NCI-H1436 (cell line): ENCODE measurements at regions not wholly inside any gene's neighbourhood (a gene's known extent, or its start where the extent isn't known, plus 50 kb on each side); places are given as distances from the start of the nearest gene placed in this dataset.

Experiments
- DNase-seq: peaks from one replicate; lab custom pipeline; 2025; lab: John Stamatoyannopoulos, UW

DNA sequence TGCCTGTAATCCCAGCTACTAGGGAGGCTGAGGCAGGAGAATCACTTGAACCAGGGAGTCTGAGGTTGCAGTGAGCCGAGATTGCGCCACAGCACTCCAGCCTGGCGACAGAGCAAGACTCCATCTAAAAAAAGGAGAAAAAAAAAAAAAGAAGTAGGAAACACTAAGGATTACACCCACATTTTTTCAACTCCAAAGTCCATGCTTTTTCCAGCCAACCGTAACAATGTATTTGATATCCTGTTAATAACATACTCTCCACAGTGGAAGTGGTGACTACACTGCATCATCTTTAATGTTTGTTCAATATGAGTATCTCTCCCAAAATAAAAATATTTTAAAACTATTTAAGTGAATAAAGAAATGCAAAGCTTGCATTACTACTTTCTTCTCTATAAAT, 481.6 kb upstream of the ACVR2A start:
- no peak for DNase-seq

DNA sequence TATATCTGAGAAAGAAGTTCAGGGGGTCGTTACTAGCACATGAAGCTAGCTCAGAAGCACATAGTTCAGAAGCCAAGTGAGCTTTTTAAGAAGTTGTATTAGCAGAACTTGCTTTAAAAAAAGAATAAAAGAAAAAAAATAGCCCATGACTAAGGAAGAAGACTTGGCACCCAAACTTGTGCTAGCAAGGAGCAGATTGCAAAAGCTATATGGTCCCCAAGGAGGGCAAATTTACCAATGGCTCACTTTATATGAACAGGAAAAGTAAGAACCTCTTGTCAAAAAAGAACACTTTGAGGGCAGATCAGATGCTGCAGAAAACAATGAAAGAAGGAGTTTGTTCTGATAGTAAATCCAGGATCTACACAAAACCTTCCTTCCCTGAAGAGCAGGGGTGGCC, 486.5 kb upstream of the ACVR2A start:
- DNase-seq = no peak

DNA sequence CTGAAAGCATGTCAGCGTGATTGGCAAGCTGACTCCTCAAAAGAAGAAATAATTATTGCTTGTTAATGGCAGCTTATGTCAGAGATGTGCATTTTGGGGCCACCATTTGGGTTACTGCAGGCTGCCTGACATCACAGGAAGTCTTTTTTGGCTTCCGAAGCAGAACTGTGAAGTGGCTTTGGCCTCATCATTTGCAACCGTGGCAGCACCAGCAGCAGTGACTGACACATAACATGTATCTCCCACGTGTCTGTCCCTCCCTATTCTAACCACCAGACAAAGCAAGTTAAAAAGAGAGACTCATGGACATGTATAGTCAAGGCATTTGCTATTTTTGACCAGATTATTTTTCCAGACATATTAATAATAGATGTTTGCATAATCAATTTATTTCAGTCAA, 488.7 kb upstream of the ACVR2A start:
- DNase-seq = no peak

DNA sequence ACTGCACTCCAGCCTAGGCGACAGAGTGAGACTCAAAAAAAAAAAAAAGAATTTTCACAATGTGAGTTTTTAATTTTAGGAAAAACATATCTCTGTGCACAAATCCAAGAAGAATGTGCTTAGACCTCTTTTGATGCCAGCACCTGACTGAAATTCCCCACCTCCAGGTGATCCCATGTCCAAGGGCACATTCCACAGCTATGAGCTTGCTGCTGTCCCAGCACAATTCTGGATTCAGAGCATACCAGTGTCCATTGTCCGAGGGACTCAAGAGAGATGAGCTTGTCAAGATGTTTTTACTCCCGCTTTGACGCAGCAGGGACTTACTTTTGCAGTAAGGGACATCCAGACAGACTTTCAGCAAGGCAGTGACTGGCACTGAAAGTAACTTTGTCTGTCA, 489.1 kb upstream of the ACVR2A start:
- no peak for DNase-seq

DNA sequence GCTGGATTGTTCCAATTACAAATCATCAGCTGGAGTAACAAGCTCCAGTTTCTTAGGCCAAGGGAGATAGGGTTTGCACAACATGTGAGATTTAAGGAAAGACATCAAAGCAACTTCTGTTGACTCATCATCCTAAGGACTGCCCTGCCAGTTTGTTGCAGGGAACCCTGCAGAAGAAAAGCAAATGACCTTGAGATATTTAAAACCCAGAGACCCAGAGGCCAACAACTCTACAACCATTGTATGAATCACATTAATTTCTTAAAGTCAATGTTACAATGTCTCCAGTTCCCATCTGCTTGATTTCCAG, 491.8 kb upstream of the ACVR2A start:
- DNase-seq = no peak

DNA sequence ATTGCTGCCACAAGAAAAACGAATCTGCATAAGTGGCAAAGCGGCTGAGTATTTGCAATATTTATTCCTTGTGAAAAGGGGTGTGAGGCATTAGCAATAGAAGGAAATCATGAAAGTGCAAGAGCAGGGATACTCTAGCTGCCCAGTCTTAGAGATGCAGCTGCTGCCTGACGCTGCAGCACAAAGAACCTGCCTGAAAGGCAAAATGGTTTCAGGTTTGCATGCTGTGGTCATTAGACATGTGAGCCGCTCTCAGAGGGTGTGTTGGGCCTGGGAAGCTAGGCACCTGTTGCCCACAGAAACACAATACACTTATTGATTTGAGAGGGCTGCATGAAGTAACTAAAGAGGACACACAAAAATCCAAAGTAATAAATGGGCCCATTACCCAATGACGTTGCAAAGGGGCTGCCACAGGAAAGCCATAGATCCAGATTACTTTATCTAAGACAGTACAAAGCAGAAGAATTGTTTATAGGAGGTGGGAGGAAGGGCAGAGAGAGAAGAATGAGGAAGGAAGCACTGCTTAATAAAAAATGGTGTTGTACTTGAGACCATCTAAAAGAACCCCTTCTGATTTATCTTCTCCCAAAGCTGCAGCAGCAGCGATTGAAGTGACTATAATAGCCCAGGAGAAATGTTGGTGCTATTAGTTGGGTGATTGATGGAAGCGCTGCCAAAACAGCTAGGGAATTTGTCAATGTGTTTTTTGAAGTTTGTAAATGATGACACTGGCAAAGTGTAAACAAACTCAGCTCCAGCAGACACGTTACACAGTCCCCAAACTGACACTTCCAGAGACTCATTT, 492.4 kb upstream of the ACVR2A start:
- peak; percentile 30 for DNase-seq

DNA sequence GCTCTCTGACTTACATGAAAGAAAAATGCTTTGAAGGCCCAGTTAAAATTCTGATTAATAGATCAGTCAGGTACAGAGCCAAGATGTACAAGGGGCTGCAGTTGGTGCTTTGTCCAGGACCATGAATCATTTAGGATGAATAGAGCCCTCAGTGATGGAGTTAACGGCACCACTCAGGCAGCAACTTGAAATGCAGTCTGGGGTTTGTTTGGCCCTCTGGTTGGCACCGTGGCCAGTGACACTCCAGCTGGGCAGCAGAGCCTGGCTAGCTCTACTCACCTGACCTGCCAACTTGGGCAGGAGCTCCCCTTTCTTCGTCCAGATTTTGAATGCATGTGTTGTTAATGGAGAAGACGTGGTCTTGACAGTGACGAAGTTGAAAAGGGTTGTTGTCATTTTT, 493.0 kb upstream of the ACVR2A start:
- no peak for DNase-seq

DNA sequence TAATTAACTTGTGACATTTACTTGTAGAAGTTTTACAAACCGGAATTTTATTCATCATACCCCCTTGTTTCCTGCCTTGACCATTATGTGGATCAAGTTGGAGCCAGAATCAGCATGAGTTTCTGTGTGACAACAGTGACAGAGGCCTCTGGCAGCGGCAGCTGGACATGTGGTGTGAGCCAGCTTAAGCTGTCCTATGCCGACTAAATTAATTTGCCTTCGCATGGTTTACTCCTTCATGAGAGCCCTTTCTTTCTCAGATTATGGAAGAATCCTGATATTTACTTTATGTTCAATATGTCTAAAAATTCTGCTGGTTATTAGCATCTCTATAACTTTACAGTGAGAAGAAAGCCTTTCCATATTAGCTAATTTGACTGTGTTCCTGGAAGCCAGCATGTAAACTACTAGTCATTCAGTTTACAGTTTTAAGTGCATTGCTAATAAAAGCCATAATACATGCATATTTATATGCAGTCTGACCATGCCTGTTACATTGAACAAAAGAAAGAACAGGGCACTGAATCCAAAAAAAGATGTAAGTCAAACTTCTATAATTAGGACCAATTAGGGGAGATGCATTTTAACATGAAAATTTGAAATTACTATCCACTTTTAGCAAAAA, 495.8 kb upstream of the ACVR2A start:
- no peak for DNase-seq

DNA sequence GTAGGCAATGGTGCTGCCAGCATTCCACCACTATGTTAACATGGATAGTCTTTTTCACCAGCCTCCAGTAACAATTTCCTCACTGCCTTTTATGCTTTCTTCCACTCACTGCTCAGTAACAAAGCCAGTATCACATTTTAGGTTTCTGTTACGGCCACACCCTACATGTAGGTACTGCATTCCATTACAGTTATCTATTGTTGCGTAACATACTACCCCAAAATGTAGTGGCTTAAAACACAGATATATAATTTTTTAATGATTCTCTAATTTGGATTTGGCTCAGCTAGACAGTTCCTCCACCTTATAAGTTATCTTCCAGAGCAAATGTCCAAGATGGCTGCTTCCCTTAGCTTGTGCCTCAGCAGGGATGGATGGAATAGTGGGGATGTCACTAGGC, 498.7 kb upstream of the ACVR2A start:
- DNase-seq = no peak

DNA sequence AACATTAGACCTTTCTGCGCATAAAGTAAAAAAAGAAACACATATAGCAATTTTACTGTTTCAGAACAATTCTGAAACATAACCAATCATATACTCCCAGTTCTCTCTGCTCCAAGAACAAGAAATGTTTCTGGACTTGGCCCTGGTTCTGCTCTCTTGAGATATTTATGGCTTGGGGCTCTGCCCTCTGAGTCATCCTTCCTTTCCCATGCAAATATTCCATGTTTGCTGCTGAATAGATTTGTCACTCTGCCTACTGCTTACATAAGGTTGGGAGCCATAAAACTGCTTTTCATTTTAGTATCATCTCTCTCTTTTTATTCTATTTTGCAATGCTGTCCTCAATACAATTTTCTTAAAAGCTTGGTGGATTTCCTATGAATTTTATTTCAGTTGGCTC, 499.6 kb upstream of the ACVR2A start:
- no peak for DNase-seq

DNA sequence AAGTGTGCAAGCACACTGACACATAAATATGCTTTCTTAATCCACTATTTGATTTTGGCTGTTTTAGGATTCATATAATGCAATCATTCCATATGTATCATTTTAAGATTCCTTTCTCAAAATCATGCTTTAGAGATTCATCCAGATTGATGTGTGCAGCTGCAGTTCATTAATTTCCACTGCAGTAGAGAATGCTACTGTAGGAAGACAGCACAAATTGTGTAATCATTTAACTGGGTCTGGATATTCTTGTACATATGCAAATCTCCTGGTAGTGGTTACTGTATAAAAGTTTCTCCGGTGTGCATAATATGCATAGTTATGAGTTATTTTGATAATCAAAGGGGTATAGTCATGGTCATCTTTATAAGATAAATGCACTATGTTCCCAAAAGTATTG, 502.5 kb upstream of the ACVR2A start:
- no peak for DNase-seq

DNA sequence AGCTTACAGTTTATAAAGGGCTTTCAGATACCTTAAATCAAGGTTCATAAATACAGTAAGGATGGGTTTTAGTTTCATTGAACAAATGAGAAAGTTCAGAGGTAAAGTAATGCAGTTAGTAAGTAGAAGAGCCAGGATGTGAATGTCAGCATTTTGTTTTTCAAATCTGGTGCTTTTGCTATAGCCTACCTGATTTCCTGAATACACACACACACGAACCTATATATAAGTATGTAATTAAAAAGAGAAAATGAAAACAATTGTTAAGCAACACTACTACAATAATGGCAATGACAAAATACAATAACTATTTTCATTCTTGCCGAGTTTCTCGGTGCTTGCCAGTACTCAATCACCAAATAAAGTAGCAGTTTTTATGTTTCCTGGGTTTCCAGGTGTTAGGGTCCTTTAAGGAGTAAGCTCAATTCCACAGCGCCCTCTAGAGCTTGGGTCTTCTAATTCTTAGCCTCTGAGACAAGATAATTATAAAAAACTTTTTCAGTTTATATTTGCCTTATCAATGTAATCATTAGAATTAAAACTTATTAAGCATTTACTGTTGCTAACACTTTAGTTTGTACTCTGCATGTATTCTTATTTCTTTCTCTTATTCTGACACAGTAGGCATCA, 512.9 kb upstream of the ACVR2A start:
- peak; percentile 29 for DNase-seq

DNA sequence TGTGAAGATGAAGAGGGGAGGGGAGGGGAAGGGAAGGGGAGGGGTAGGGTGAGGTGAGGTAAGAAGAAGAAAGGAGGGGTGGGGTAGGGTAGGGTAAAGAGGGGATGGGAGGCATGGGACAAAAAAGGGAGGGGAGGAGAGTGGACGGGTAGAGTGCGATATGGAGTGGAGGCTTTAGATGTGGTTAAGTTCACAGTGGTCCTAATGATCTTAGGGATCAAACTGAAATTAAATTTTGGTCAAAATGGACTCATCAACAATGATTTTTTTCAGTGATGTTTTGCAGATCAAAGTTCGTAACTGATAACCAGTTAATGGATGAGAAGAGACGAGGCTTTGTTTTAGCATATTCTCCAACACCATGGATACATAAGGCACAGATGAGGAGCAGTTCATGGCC, 513.9 kb upstream of the ACVR2A start:
- DNase-seq = no peak

DNA sequence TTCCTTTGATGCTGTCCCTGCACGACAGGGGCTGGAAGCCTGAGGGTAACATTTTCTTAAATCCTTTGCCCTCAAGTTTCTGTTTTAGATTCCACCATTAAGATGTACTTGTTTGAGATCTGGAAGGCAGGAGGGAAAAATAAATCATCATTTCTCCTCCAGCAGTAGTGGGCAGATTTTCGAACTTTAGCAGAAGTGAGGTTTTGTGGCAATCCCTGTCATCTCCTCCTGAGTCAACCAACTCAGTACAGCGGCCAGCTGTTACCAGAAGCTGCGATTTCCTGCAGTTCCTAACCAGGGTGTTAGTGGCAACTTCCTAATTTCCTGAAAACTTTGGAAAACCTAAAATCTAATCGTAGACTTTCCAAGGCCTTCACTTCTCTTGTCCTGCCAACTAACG, 517.2 kb upstream of the ACVR2A start:
- no peak for DNase-seq

DNA sequence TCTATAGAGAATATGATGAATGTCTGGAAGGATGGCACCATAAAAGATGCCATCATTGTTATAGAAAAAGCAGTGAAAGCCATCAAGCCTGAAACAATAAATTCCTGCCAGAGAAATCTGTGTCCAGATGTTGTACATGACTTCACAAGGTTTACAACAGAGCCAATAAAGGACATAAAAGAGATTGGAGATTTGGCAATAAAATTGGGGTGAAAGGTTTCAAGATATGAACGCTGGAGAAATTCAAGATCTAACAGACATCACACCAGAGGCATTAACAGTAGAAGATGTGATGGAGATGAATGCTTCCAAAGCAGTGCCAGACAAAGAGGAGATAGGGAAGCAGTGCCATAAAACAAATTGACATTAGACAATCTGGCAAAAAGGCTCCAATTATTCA, 518.8 kb upstream of the ACVR2A start:
- DNase-seq = no peak

DNA sequence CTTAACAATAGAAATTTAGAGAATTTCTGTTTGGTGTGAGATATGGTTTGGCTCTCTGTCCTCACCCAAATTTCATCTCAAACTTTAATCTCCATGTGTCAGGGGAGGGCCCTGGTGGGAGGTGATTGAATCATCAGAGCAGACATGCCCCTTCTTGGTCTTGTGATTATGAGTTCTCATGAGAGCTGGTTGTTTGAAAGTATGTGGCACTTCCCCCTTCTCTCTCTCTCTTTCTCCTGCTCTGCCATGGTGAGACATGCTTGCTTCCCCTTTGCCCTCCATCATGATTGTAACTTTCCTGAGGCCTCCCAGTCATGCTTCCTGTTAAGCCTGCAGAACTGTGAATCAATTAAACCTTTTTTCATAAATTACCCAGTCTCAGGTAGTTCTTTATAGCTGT, 524.7 kb upstream of the ACVR2A start:
- DNase-seq = no peak

DNA sequence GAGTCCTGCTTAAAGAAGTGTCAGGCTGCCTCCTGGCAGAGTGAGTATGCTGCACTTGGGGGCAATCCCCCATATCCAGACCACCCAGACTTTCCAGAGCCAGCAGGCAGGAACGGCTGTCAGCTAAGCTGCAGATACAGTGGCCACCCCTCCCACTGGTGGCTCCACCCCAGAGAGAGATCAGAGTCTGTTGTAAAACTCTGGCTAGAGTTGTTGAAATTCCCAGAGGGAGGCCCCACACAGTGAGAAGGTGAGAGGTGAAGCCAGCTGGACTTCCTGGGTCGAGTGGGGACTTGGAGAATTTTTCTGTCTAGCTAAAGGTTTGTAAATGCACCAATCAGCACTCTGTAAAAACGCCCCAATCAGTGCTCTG, 533.8 kb upstream of the ACVR2A start:
- DNase-seq = no peak

DNA sequence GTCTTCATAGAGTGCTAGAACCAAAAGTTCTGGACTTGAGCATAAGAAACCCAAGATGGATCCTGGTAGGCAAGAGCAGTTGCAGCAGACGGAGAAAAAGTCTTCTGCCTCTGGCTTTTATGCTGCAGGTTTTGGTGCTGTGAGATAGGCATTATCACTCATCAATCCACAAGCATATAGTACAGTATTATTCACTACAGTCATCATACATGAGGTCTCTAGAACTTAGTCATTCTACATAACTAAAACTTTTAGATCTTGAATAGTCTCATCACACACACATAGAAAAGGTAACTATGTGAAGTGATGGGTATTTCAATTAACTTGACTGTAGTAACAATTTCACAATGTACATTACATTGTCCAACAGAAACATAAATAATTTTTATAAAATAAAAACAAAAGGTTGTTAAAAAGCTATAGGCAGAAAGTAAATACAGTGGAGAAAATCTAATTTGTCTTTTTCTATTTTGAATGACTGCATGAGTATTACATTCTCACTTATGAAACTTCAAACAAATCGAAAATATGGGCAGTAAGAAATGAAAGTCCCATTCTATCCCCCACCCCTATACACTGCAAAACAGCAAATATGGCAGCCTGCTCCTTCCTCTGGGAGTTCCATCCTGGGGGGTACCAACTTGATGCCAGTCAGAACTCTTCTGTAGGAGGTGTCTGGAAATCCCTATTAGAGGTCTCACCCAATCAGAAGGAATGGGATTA, 534.3 kb upstream of the ACVR2A start:
- no peak for DNase-seq

DNA sequence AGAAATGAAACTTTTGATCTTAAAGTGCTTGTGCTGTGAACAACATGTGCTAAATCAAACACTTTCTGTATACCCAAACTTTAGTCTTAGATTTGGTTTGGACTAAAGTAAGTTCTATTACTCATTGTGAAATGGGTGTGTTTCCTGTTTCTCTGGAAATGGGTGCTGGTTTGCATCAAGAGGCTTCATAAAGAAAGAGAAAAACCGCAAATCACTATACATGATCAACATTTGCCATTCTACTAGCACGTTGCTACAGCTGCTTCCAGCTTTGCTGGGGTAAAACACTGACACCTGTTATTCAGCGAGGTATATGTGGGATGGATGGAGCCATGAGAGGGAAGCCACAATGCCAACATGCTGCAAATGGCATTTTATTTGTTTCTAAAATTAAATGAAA, 547.0 kb upstream of the ACVR2A start:
- DNase-seq = no peak

DNA sequence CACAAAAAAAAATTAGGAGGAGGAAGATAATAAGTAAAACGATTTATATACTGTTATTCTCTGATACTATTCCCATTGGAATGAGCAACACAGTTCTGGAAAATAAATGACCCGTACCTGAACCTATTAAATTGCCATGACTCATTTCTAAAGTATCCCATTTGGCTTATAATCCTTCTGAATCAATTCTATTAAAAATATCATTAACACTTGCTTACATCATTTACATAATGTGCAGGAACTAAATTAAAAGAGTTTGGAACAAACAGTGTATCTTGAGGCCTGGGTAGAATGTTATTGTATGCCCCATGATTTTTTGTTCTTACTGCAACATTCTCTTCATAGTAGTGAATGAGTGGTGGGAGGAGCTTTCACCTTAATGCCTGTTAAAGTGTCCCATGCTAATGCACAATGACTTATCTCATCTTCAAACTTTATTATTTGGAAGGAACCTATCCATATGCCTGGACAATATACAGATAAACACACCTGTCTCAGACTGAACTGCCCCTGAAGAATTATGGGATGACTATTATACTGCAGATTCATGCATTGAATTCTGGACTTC, 549.9 kb upstream of the ACVR2A start:
- DNase-seq = no peak

DNA sequence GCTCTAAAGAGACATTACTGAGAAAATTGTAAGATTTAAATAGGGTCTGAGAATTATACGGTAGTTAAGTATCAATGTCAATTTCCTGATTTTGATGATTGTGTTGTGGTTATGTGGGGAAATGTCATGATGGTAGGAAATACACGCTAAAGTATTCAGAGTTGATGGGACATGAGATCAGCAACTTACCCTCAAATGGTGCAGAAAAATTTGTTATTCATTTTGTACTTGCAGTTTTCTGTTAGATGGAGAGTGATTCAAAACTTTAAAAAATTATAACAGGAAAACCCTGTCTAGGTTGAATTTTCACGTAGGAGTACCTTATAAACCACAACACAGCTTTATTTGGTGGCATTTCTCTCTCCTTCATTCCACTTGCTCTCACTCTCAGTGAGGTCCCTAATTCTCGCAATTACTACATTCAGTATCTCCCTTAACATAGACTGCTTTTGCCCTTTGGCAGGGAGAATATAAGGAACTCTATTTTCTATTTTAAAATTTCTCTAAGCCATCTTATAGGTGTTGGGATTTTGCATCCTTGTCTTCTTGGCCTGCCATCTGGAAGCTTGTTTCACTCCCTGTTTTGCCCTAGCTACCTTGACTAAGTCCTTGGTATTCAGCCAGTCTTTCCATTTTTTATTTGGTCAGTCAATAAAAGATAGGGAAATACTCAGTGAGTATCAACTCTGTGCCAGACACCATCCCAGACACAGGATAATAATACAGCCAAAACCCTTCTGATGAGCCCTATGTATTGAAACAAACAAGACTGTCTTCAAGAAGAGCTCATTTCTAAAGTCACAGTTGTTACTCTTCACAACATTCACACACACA, 550.6 kb upstream of the ACVR2A start:
- DNase-seq = no peak

DNA sequence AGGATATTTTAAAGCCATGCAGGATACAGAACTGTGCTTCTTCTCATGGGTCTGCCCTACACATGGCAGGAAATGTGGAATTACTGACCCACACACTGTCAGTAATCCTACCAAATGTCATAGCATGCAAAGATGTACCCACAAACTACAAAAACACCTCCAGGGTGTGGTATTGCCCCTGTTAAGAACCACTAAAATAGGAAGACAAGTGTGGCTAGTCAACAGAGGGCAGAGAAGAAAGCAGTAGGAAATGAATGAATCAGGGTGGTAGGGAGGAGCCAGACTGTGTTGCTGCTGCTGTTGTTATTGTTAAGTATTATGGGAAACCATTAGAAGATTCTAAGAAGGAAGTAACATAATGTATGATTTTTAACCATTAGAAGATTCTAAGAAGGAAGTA, 556.7 kb upstream of the ACVR2A start:
- no peak for DNase-seq
